HEK293 (cell line): ENCODE measurements at regions not wholly inside any gene's neighbourhood (a gene's known extent, or its start where the extent isn't known, plus 50 kb on each side); places are given as distances from the start of the nearest gene placed in this dataset.

ENCODE experiments used
- CTCF ChIA-PET: fragments of 350-600 bp; formaldehyde crosslinking; extraction: SDS; loops from one replicate; lab custom pipeline; 2021; ENCODE audit warnings: antibody characterized with exemption; lab: Yijun Ruan, JAX
- POLR2A ChIA-PET: fragments of 300-600 bp; formaldehyde crosslinking; extraction: SDS; loops from one replicate; lab custom pipeline; 2020; ENCODE audit warnings: antibody characterized with exemption, inconsistent platforms; lab: Yijun Ruan, JAX
- H3K27ac ChIP-seq: fragments of 200-500 bp; sonication (Bioruptor generic); 2 replicates; pipeline ENCODE4 v1.5.1; 2014; ENCODE audit warnings: low read depth, low read length, control low read depth, inconsistent platforms; ENCODE audit errors: extremely low read depth
- H3K36me3 ChIP-seq, 2 experiments: fragments of 200-500 bp in 1 of 2; sonication (Bioruptor generic) in 1 of 2; 1 replicate in 1 of 2; 2 replicates in 1 of 2; pipeline ENCODE4 v1.5.1; 2014 to 2017; ENCODE audit warnings: inconsistent platforms in 2 of 2, low read length in 2 of 2; ENCODE audit not compliant: control insufficient read depth in 2 of 2, insufficient read depth in 1 of 2
- H3K4me1 ChIP-seq: fragments of 200-500 bp; sonication (Bioruptor generic); 2 replicates; pipeline ENCODE4 v1.5.1; 2014; ENCODE audit warnings: mild to moderate bottlenecking, low read length, inconsistent platforms; ENCODE audit not compliant: control insufficient read depth, insufficient read depth
- H3K4me3 ChIP-seq: 2 replicates; pipeline ENCODE4 v1.5.1; 2011; ENCODE audit warnings: low read depth, mild to moderate bottlenecking, control low read depth, low read length, moderate library complexity
- H3K9me3 ChIP-seq: fragments of 200-500 bp; sonication (Bioruptor generic); 2 replicates; pipeline ENCODE4 v1.5.1; 2014; ENCODE audit warnings: low read depth, low read length, inconsistent platforms; ENCODE audit not compliant: control insufficient read depth, insufficient read depth
- GLIS2 ChIP-seq: fragments of 450-650 bp; formaldehyde crosslinking; IDR thresholded peaks from 2 replicates; pipeline ENCODE4 v1.5.1; 2016; ENCODE audit warnings: missing biosample characterization, missing genetic modification characterization
- KLF10 ChIP-seq: fragments of 450-650 bp; IDR thresholded peaks from 2 replicates; pipeline ENCODE4 v1.5.1; 2018; ENCODE audit warnings: missing biosample characterization, mild to moderate bottlenecking, missing genetic modification characterization
- KLF8 ChIP-seq: fragments of 450-650 bp; formaldehyde crosslinking; IDR thresholded peaks from 2 replicates; pipeline ENCODE4 v1.5.1; 2016; ENCODE audit warnings: missing biosample characterization, missing genetic modification characterization
- SETDB1 ChIP-seq: IDR thresholded peaks from one replicate; pipeline ENCODE4 v1.6.1; 2017; ENCODE audit warnings: mild to moderate bottlenecking, low read length, moderate library complexity, mixed read lengths; ENCODE audit not compliant: insufficient read length
- TRIM28 ChIP-seq: IDR thresholded peaks from 2 replicates; pipeline ENCODE4 v1.6.1; 2011; ENCODE audit warnings: low read length, control low read depth, borderline replicate concordance
- ZBTB17 ChIP-seq: fragments of 450-650 bp; formaldehyde crosslinking; IDR thresholded peaks from 2 replicates; pipeline ENCODE4 v1.5.1; 2016; ENCODE audit warnings: missing biosample characterization, missing genetic modification characterization
- ZNF132 ChIP-seq: fragments of 450-650 bp; formaldehyde crosslinking; IDR thresholded peaks from 2 replicates; pipeline ENCODE4 v1.5.1; 2017; ENCODE audit warnings: missing biosample characterization, missing genetic modification characterization, borderline replicate concordance
- ZNF155 ChIP-seq: fragments of 450-650 bp; formaldehyde crosslinking; IDR thresholded peaks from 2 replicates; pipeline ENCODE4 v1.5.1; 2016; ENCODE audit warnings: missing biosample characterization, missing genetic modification characterization
- ZNF16 ChIP-seq: fragments of 450-650 bp; formaldehyde crosslinking; IDR thresholded peaks from 2 replicates; pipeline ENCODE4 v1.5.1; 2016; ENCODE audit warnings: low read depth, missing biosample characterization, missing genetic modification characterization
- ZNF175 ChIP-seq: fragments of 450-650 bp; formaldehyde crosslinking; IDR thresholded peaks from 2 replicates; pipeline ENCODE4 v1.5.1; 2016; ENCODE audit warnings: missing biosample characterization, missing genetic modification characterization
- ZNF2 ChIP-seq: fragments of 450-650 bp; formaldehyde crosslinking; IDR thresholded peaks from 2 replicates; pipeline ENCODE4 v1.5.1; 2016; ENCODE audit warnings: missing biosample characterization, missing genetic modification characterization
- ZNF223 ChIP-seq: fragments of 450-650 bp; formaldehyde crosslinking; IDR thresholded peaks from 2 replicates; pipeline ENCODE4 v1.5.1; 2016; ENCODE audit warnings: missing biosample characterization, missing genetic modification characterization
- ZNF324 ChIP-seq: fragments of 450-650 bp; formaldehyde crosslinking; IDR thresholded peaks from 2 replicates; pipeline ENCODE4 v1.5.1; 2016; ENCODE audit warnings: missing biosample characterization, missing genetic modification characterization
- ZNF404 ChIP-seq: fragments of 450-650 bp; formaldehyde crosslinking; IDR thresholded peaks from 2 replicates; pipeline ENCODE4 v1.5.1; 2017; ENCODE audit warnings: missing biosample characterization, missing genetic modification characterization
- ZNF561 ChIP-seq: fragments of 450-650 bp; IDR thresholded peaks from 2 replicates; pipeline ENCODE4 v1.5.1; 2018; ENCODE audit warnings: missing biosample characterization, missing genetic modification characterization, borderline replicate concordance
- ZNF621 ChIP-seq: fragments of 450-650 bp; formaldehyde crosslinking; IDR thresholded peaks from 2 replicates; pipeline ENCODE4 v1.5.1; 2017; ENCODE audit warnings: missing biosample characterization, missing genetic modification characterization
- ZNF768 ChIP-seq: fragments of 450-650 bp; formaldehyde crosslinking; IDR thresholded peaks from 2 replicates; pipeline ENCODE4 v1.5.1; 2018; ENCODE audit warnings: missing biosample characterization, mild to moderate bottlenecking, missing genetic modification characterization
- ZNF776 ChIP-seq: fragments of 450-650 bp; formaldehyde crosslinking; IDR thresholded peaks from 2 replicates; pipeline ENCODE4 v1.5.0; 2017; ENCODE audit warnings: missing biosample characterization, missing genetic modification characterization, borderline replicate concordance
- TF ChIP-seq, protein P1 (sequence below): fragments of 450-650 bp; formaldehyde crosslinking; IDR thresholded peaks from 2 replicates; pipeline ENCODE4 v1.5.1; 2016; ENCODE audit warnings: missing biosample characterization, missing genetic modification characterization
- TF ChIP-seq, protein P2 (sequence below): IDR thresholded peaks from 2 replicates; pipeline ENCODE4 v1.6.1; 2011; ENCODE audit warnings: mild to moderate bottlenecking, low read depth, low read length, borderline replicate concordance
- TF ChIP-seq, protein P3 (sequence below): fragments of 450-650 bp; formaldehyde crosslinking; IDR thresholded peaks from 2 replicates; pipeline ENCODE4 v1.5.1; 2016; ENCODE audit warnings: missing biosample characterization, missing genetic modification characterization
- TF ChIP-seq, protein P4 (sequence below): fragments of 450-650 bp; formaldehyde crosslinking; IDR thresholded peaks from 2 replicates; pipeline ENCODE4 v1.5.1; 2017; ENCODE audit warnings: missing biosample characterization, missing genetic modification characterization
- TF ChIP-seq, protein P5 (sequence below): fragments of 450-650 bp; formaldehyde crosslinking; IDR thresholded peaks from 2 replicates; pipeline ENCODE4 v1.5.1; 2017; ENCODE audit warnings: missing biosample characterization, missing genetic modification characterization
- TF ChIP-seq, protein P6 (sequence below): fragments of 450-650 bp; formaldehyde crosslinking; IDR thresholded peaks from 2 replicates; pipeline ENCODE4; 2016; ENCODE audit warnings: missing biosample characterization, missing genetic modification characterization

DNA sequence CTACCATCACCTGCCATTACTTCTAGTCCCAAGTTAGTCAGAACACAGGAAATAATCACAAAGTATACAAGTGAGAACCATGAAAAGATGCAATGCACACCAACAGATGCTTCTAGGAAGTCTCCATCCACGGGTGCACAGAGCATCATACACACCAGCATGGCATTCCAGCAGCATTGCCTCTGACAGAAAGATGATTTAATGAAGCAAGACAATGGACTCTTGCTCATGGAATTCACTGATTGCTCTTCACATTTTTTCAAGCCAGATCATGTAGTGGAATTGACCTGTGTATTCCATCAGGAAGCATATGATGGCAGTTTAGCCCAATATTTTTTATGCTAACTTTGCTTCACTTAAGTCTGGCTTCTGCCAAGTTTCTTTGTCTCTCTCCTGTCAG lies 406.3 kb upstream of the RGS17 start:
- Histone ChIP-seq H3K36me3 (no peaks in the 10 kb centered on the region), H3K27ac (no peak overlapping the region)
- no peak for TF ChIP-seq ZNF776 (tag by site-specific recombination)
- no peak for TF ChIP-seq TRIM28
- TF ChIP-seq, protein P1, sequence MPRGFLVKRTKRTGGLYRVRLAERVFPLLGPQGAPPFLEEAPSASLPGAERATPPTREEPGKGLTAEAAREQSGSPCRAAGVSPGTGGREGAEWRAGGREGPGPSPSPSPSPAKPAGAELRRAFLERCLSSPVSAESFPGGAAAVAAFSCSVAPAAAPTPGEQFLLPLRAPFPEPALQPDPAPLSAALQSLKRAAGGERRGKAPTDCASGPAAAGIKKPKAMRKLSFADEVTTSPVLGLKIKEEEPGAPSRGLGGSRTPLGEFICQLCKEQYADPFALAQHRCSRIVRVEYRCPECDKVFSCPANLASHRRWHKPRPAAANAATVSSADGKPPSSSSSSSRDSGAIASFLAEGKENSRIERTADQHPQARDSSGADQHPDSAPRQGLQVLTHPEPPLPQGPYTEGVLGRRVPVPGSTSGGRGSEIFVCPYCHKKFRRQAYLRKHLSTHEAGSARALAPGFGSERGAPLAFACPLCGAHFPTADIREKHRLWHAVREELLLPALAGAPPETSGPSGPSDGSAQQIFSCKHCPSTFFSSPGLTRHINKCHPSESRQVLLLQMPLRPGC (tag by site-specific recombination) = no peak
- TF ChIP-seq ZBTB17 = no peak
- TF ChIP-seq ZNF16 (tag by site-specific recombination) = no peak
- TF ChIP-seq ZNF404 (tag by site-specific recombination) = no peak
- TF ChIP-seq ZNF155 (tag by site-specific recombination) = no peak
- no peak for TF ChIP-seq ZNF2 (tag by site-specific recombination)
- TF ChIP-seq ZNF561 (tag by site-specific recombination) = no peak
- no peak for TF ChIP-seq KLF10 (tag by site-specific recombination)
- no peak for TF ChIP-seq ZNF324 (tag by site-specific recombination)
- TF ChIP-seq, all 188 proteins: peak for 0
- H3K9me3 ChIP-seq = no peaks in the 10 kb centered on the region
- POLR2A ChIA-PET = no interaction called here
- CTCF ChIA-PET = no interaction called here
- H3K4me1 ChIP-seq = no peaks in the 10 kb centered on the region
- H3K4me3 ChIP-seq = no peak overlapping the region

DNA sequence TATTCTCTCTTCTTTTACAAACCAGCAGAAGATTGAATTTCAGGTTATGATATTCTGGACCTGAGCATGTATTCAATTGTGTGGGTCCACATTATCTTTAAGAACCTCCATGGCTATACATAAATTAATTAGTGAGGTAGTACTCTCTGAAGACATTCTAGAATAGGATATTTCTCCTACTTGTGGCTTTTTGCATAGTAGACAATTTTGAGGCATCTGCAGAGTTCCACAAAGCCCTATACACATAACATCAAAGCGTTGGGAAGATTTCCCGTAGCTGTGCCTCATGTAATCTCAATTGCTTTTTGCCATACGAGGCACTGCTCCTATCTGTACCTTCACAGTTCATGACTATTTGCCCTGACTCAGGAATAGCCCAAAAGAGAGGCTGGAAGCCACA lies 395.4 kb upstream of the RGS17 start:
- CTCF ChIA-PET = no interaction called here
- POLR2A ChIA-PET = no interaction called here
- no peaks in the 10 kb centered on the region for H3K36me3 ChIP-seq
- TF ChIP-seq ZNF768 (no peak), ZNF223 (tag by site-specific recombination) (no peak), KLF8 (no peak), ZNF175 (tag by site-specific recombination) (no peak), ZNF132 (no peak)
- TF ChIP-seq, protein P2, sequence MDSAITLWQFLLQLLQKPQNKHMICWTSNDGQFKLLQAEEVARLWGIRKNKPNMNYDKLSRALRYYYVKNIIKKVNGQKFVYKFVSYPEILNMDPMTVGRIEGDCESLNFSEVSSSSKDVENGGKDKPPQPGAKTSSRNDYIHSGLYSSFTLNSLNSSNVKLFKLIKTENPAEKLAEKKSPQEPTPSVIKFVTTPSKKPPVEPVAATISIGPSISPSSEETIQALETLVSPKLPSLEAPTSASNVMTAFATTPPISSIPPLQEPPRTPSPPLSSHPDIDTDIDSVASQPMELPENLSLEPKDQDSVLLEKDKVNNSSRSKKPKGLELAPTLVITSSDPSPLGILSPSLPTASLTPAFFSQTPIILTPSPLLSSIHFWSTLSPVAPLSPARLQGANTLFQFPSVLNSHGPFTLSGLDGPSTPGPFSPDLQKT = no peak
- TF ChIP-seq, protein P3, sequence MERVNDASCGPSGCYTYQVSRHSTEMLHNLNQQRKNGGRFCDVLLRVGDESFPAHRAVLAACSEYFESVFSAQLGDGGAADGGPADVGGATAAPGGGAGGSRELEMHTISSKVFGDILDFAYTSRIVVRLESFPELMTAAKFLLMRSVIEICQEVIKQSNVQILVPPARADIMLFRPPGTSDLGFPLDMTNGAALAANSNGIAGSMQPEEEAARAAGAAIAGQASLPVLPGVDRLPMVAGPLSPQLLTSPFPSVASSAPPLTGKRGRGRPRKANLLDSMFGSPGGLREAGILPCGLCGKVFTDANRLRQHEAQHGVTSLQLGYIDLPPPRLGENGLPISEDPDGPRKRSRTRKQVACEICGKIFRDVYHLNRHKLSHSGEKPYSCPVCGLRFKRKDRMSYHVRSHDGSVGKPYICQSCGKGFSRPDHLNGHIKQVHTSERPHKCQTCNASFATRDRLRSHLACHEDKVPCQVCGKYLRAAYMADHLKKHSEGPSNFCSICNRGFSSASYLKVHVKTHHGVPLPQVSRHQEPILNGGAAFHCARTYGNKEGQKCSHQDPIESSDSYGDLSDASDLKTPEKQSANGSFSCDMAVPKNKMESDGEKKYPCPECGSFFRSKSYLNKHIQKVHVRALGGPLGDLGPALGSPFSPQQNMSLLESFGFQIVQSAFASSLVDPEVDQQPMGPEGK (tag by site-specific recombination) = no peak
- TF ChIP-seq, all 188 proteins: peak for 0
- Histone ChIP-seq H3K9me3 (no peaks in the 10 kb centered on the region), H3K4me3 (no peak overlapping the region), H3K27ac (no peak overlapping the region), H3K4me1 (no peaks in the 10 kb centered on the region)

DNA sequence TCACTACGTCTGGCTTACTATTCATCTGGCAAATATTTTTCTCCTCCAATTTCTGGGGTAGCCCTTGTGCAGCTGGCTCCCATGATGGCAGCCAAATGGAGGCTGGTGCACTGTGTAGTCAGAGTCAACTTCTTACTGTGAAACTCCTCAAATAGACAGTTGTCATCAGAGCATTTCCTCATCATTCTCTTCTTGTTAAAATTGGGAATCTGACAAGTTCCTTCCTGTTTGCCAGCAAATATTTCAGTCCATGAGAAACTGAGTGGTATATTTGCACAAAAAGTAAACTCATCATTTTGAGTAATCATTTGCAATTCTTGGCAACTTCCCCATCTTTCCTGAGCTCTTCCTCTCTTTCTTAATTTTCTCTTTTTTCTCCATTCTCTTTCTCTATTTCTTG lies 394.9 kb upstream of the RGS17 start:
- Histone ChIP-seq H3K4me1 (no peaks in the 10 kb centered on the region), H3K27ac (no peak overlapping the region), H3K4me3 (no peak overlapping the region), H3K9me3 (no peaks in the 10 kb centered on the region), H3K36me3 (no peaks in the 10 kb centered on the region)
- ChIA-PET CTCF (no interaction called here), POLR2A (no interaction called here)
- no peak for TF ChIP-seq ZNF621 (tag by site-specific recombination)
- no peak for TF ChIP-seq GLIS2 (tag by site-specific recombination)
- TF ChIP-seq SETDB1 = no peak
- TF ChIP-seq, protein P4, sequence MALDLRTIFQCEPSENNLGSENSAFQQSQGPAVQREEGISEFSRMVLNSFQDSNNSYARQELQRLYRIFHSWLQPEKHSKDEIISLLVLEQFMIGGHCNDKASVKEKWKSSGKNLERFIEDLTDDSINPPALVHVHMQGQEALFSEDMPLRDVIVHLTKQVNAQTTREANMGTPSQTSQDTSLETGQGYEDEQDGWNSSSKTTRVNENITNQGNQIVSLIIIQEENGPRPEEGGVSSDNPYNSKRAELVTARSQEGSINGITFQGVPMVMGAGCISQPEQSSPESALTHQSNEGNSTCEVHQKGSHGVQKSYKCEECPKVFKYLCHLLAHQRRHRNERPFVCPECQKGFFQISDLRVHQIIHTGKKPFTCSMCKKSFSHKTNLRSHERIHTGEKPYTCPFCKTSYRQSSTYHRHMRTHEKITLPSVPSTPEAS (tag by site-specific recombination) = no peak
- TF ChIP-seq, protein P5, sequence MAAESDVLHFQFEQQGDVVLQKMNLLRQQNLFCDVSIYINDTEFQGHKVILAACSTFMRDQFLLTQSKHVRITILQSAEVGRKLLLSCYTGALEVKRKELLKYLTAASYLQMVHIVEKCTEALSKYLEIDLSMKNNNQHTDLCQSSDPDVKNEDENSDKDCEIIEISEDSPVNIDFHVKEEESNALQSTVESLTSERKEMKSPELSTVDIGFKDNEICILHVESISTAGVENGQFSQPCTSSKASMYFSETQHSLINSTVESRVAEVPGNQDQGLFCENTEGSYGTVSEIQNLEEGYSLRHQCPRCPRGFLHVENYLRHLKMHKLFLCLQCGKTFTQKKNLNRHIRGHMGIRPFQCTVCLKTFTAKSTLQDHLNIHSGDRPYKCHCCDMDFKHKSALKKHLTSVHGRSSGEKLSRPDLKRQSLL = no peak
- TF ChIP-seq, protein P6, sequence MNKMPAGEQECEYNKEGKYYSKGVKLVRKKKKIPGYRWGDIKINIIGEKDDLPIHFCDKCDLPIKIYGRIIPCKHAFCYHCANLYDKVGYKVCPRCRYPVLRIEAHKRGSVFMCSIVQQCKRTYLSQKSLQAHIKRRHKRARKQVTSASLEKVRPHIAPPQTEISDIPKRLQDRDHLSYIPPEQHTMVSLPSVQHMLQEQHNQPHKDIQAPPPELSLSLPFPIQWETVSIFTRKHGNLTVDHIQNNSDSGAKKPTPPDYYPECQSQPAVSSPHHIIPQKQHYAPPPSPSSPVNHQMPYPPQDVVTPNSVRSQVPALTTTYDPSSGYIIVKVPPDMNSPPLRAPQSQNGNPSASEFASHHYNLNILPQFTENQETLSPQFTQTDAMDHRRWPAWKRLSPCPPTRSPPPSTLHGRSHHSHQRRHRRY (tag by site-specific recombination) = no peak
